Mucosa of stomach (tissue), 1 donor: ENCODE measurements at regions not wholly inside any gene's neighbourhood (a gene's known extent, or its start where the extent isn't known, plus 50 kb on each side); places are given as distances from the start of the nearest gene placed in this dataset.

Experiments
- H3K27me3 ChIP-seq: one replicate; pipeline ENCODE4 v1.7.0; 2013; ENCODE audit warnings: mild to moderate bottlenecking, low read length; ENCODE audit not compliant: control insufficient read depth, insufficient read depth
- H3K36me3 ChIP-seq: one replicate; pipeline ENCODE4 v1.7.0; 2013; ENCODE audit warnings: low read length; ENCODE audit not compliant: control insufficient read depth, insufficient read depth
- H3K4me1 ChIP-seq: one replicate; pipeline ENCODE4 v1.7.0; 2013; ENCODE audit warnings: mild to moderate bottlenecking, low read length; ENCODE audit not compliant: control insufficient read depth, insufficient read depth
- H3K4me3 ChIP-seq: one replicate; pipeline ENCODE4 v1.7.0; 2013; ENCODE audit warnings: low read length
- H3K9ac ChIP-seq: one replicate; pipeline ENCODE4 v1.7.0; 2013; ENCODE audit warnings: mild to moderate bottlenecking, low read length, moderate library complexity
- H3K9me3 ChIP-seq: one replicate; pipeline ENCODE4 v1.7.0; 2013; ENCODE audit warnings: mild to moderate bottlenecking, low read length, moderate library complexity; ENCODE audit not compliant: control insufficient read depth
- donor health status: Pancreatic carcinoma.

- peaks cover 7% of the 10 kb centered on the region for H3K27me3 ChIP-seq
- H3K36me3 ChIP-seq, result no peaks in the 10 kb centered on the region
- no peaks in the 10 kb centered on the region for H3K4me1 ChIP-seq
- H3K9me3 ChIP-seq, result no peaks in the 10 kb centered on the region
- no peak overlapping the region for H3K9ac ChIP-seq
- H3K4me3 ChIP-seq, result no peak overlapping the region
These were observed 347.2 kb upstream of the B3GAT1 start for GRCh38 chr11:134759274-134759673.

- peaks cover 7% of the 10 kb centered on the region for H3K27me3 ChIP-seq
- H3K4me3 ChIP-seq, result no peak overlapping the region
- H3K9ac ChIP-seq, result no peak overlapping the region
- H3K4me1 ChIP-seq, result no peaks in the 10 kb centered on the region
- H3K36me3 ChIP-seq, result no peaks in the 10 kb centered on the region
- no peaks in the 10 kb centered on the region for H3K9me3 ChIP-seq
These were observed 346.4 kb upstream of the B3GAT1 start for GRCh38 chr11:134758342-134758931.

DNA sequence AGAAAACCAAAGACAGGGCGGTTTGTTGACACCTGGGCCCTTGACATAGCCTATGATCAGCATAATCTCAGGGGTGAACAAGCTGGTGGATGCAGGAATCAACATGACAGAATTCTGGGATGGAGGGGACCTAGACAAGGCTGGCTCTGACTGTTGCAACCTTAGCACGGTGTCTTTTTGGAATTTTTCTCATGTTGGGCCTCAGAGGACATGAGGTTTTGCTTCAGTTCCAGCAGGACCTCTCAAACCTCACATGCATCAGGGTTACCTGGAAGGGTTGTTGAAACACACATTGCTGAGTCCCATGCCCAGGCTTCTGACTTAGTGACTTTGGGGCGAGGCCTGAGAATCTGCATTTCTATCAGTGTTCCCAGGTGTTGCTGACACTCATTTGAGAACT lies 345.6 kb upstream of the B3GAT1 start:
- Histone ChIP-seq H3K9me3 (no peaks in the 10 kb centered on the region), H3K27me3 (peaks cover 7% of the 10 kb centered on the region), H3K9ac (no peak overlapping the region), H3K4me3 (no peak overlapping the region), H3K4me1 (no peaks in the 10 kb centered on the region), H3K36me3 (no peaks in the 10 kb centered on the region)

DNA sequence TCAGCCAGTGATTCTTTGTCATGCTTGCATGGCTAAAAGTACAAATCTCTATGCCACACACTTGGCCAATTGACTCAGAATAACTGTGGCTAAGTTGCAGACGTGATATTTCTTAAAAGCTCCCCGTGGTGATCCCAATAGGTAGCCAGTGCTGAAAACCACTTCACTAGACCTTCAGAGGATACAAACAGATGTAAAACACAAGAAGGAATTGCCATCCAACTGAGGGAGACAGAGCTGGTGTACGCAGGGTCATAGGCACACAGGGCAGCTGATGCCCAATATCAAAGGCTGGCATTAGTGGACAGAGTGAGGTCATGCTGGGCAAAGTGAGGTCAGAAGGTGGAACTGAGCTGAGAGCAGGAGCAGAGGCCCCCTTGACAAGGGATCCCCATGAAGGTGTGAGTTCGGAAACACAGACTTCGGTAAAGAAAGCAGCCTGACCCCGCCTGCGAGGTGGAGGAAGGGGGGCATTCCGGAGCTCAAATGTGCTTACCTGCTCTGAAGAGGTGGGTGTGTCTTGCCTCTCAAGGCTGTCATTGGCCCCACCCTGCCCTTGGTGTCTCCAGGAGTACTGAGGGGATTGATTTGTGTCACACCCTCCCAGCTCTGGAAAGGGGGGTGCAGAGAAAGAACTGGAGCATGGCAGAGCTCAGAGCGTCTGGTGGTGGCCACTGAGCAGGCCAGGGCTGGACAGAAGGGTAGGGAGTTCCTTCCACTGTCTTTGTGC lies 344.9 kb upstream of the B3GAT1 start:
- no peaks in the 10 kb centered on the region for H3K4me1 ChIP-seq
- no peaks in the 10 kb centered on the region for H3K36me3 ChIP-seq
- H3K9ac ChIP-seq, result no peak overlapping the region
- peaks cover 7% of the 10 kb centered on the region for H3K27me3 ChIP-seq
- H3K4me3 ChIP-seq, result no peak overlapping the region
- no peaks in the 10 kb centered on the region for H3K9me3 ChIP-seq

- Histone ChIP-seq H3K9me3 (no peaks in the 10 kb centered on the region), H3K4me3 (no peak overlapping the region), H3K36me3 (no peaks in the 10 kb centered on the region), H3K27me3 (peaks cover 7% of the 10 kb centered on the region), H3K9ac (no peak overlapping the region), H3K4me1 (no peaks in the 10 kb centered on the region)
These were observed 343.5 kb upstream of the B3GAT1 start for GRCh38 chr11:134755535-134755934.

DNA sequence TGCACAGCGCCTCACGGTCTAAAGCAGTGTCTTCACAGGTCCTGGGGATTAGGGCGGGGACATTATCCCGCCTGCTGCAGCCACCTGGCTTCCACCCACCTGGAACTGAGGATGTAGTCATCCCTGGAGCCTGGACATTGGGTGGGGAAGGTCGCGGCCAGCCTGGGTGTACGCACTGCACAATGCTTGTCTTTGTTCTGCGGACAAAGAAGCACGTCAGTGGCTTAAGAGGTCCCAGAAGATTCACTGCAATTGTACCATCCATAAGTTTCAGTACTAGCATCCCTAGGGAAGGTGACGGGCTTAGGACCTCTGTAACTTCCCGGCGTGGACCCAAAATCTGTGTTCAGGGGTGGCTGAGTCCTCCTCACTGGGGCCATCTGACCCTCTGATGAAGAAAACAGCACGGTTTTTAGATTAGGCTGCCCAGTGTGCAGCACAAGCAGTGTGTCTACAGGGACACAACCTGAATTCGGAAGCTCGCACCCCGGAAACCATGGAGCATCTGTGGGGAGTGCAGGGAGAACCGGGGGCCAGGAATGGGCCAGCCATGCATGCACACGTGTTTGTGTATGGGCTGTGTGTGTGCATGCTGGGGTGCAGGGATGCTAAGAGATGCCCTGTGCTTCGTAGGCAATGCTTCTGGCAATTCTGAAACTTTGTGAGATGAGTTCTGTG lies 342.6 kb upstream of the B3GAT1 start:
- H3K9ac ChIP-seq, result no peak overlapping the region
- H3K4me3 ChIP-seq, result no peak overlapping the region
- H3K36me3 ChIP-seq, result no peaks in the 10 kb centered on the region
- no peaks in the 10 kb centered on the region for H3K4me1 ChIP-seq
- peaks cover 7% of the 10 kb centered on the region for H3K27me3 ChIP-seq
- no peaks in the 10 kb centered on the region for H3K9me3 ChIP-seq

GRCh38 chr11:134753771-134754520 lies 341.9 kb upstream of the B3GAT1 start:
- no peaks in the 10 kb centered on the region for H3K36me3 ChIP-seq
- H3K27me3 ChIP-seq, result peaks cover 7% of the 10 kb centered on the region
- no peaks in the 10 kb centered on the region for H3K4me1 ChIP-seq
- no peaks in the 10 kb centered on the region for H3K9me3 ChIP-seq
- no peak overlapping the region for H3K9ac ChIP-seq
- H3K4me3 ChIP-seq, result no peak overlapping the region

DNA sequence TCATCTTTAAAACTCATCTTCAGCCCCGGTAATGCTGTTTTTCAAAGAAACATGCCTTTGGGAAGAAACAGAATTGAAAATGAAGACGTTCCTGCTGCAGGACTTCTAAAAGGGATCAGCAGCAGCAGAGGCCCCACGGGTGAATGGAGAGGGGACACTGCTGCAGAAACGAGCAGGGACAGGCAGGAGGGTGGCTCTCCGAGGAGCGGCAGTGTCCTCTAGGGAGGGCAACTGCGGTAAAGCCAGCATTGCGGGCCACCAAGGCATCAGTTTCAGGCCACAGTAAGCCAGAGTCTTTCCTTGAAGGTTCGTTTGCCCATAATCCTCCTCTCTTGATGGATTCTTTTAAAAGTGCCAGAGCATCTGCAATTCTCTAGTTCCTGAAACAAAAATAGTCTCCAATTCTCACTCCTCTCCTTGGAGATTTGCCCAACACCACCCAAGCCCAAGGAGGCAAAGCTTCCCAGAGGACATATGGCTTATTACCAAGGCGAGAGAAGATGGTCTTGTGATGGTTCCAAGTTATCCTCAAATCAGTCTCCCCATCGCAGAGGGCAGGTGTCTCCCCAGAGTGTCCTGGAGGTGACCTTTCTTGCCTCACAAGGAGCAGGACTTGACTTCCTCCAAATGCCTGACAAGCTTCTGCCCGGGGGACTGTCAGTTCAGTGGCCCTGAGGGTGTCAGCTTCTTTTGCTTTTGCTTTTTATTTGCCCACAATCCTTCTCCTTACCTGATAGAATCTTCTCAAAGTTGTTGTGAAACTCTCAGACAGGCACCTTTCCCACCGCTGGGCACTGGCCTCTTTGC lies 341.1 kb upstream of the B3GAT1 start:
- peaks cover 7% of the 10 kb centered on the region for H3K27me3 ChIP-seq
- no peaks in the 10 kb centered on the region for H3K36me3 ChIP-seq
- no peaks in the 10 kb centered on the region for H3K4me1 ChIP-seq
- no peaks in the 10 kb centered on the region for H3K9me3 ChIP-seq
- H3K9ac ChIP-seq, result no peak overlapping the region
- no peak overlapping the region for H3K4me3 ChIP-seq

DNA sequence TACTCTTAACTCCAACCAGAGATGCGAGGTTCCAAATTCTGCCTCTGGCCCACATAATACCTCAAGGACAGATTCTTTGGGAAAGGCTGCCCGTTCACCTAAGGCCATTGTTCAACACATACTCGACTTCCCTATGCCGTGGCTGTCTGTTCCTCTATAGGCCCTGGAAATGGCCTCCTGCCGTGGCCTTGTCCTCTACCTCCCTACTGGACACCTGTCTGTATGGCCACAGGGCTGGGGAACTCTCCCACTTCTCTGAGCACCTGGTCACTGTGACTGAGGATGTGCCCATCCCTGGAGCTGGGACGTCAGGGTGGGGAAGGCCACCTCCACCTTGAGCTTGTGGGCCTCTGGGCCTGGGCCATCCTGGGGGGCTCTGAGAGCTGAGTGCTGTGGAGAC lies 340.5 kb upstream of the B3GAT1 start:
- Histone ChIP-seq H3K36me3 (no peaks in the 10 kb centered on the region), H3K9ac (no peak overlapping the region), H3K4me3 (no peak overlapping the region), H3K4me1 (no peaks in the 10 kb centered on the region), H3K9me3 (no peaks in the 10 kb centered on the region), H3K27me3 (peaks cover 7% of the 10 kb centered on the region)

DNA sequence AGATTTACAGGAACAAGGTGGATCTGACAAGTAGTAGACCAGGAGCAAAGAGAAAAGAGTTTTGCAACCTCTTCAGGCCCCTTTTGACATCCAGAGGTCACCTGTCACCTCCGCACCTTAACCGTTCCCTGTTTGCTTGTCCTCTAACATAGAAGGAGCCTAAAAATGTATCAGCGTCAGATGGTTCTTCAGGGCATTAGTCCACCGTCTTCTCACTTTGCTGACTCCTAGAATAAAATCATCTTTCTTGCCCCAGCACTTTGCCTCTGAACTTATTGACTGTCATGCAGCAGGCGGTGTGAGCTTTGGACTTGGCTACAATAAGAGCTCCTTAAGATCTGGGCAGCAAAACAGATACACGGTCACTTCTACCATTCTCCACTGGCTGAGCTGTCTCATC lies 339.7 kb upstream of the B3GAT1 start:
- Histone ChIP-seq H3K9me3 (no peaks in the 10 kb centered on the region), H3K4me1 (no peaks in the 10 kb centered on the region), H3K27me3 (peaks cover 7% of the 10 kb centered on the region), H3K36me3 (no peaks in the 10 kb centered on the region), H3K9ac (no peak overlapping the region), H3K4me3 (no peak overlapping the region)

GRCh38 chr11:134751031-134751585 lies 339.1 kb upstream of the B3GAT1 start:
- Histone ChIP-seq H3K36me3 (no peaks in the 10 kb centered on the region), H3K27me3 (peaks cover 2% of the 10 kb centered on the region), H3K4me1 (no peaks in the 10 kb centered on the region), H3K4me3 (no peak overlapping the region), H3K9ac (no peak overlapping the region), H3K9me3 (no peaks in the 10 kb centered on the region)
